ENCODE measurements at regions not wholly inside any gene's neighbourhood (a gene's known extent, or its start where the extent isn't known, plus 50 kb on each side); places are given as distances from the start of the nearest gene placed in this dataset.

DNA sequence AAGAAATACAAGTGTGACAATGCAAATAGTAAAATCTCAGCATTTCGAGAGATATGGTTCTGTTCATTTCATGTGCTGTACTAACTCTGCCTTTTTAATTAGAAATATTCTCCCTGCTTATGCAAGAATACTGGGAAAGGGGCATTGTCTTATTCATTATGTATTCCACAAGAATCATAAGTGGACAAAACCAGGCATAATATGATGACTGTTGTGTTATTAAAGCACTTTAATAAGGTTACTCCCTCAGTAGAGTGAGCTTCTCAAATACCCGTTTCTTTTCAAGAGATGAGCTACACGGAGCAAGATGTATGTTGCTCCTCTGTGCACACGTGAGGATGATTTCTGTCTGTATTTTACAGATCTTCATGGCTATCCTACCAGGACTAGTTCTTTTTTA is 638.7 kb upstream of the FANCL start:
- TF ChIP-seq, protein P1, sequence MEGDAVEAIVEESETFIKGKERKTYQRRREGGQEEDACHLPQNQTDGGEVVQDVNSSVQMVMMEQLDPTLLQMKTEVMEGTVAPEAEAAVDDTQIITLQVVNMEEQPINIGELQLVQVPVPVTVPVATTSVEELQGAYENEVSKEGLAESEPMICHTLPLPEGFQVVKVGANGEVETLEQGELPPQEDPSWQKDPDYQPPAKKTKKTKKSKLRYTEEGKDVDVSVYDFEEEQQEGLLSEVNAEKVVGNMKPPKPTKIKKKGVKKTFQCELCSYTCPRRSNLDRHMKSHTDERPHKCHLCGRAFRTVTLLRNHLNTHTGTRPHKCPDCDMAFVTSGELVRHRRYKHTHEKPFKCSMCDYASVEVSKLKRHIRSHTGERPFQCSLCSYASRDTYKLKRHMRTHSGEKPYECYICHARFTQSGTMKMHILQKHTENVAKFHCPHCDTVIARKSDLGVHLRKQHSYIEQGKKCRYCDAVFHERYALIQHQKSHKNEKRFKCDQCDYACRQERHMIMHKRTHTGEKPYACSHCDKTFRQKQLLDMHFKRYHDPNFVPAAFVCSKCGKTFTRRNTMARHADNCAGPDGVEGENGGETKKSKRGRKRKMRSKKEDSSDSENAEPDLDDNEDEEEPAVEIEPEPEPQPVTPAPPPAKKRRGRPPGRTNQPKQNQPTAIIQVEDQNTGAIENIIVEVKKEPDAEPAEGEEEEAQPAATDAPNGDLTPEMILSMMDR (IDR thresholded peaks at IDR 0.05): no peak
- no peak for TF ChIP-seq EP300 (IDR thresholded peaks at IDR 0.05)
- no peak for TF ChIP-seq POLR2A (IDR thresholded peaks at IDR 0.05)
- no peak for TF ChIP-seq POLR2AphosphoS5 (IDR thresholded peaks at IDR 0.05)
